ENCODE measurements at regions not wholly inside any gene's neighbourhood (a gene's known extent, or its start where the extent isn't known, plus 50 kb on each side); places are given as distances from the start of the nearest gene placed in this dataset.

DNA sequence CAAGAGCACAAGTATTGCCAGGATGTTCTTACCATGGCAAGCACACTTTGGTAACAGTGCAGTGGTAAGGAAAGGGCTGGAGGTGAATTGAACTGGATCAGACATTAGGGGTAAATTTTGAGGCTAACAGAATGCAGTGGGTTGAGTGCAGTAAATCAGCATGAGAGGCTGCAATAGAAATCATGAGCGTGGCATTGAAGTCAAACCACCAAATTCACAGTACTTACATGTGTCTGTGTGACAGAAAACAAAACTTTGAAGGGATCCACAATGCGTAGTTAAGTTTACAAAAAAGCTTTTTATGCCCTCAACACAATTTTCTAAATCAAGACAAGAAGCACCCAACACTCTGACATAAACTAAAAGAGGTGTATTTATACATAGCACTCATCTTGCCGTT, 428.0 kb upstream of the ARHGEF26 start:
- Histone ChIP-seq H3K4me1 (ENCODE audit: control insufficient read depth, insufficient read depth, low read length) (no peaks in the 10 kb centered on the region), H3K27ac (ENCODE audit: low read length) (no peak overlapping the region), H3K4me3 (ENCODE audit: low read length) (no peak overlapping the region), H3K9me3 (replicated peaks; ENCODE audit: control insufficient read depth, low read depth, low read length) (no peaks in the 10 kb centered on the region), H3K27me3 (ENCODE audit: control insufficient read depth, insufficient read depth, low read length) (no peaks in the 10 kb centered on the region), H3K36me3 (ENCODE audit: control insufficient read depth, insufficient read depth, low read length) (no peaks in the 10 kb centered on the region)
- WGBS (ENCODE audit: insufficient coverage): no CpG with 5 or more reads among the region's 3 CpGs
- no peak for DNase-seq

DNA sequence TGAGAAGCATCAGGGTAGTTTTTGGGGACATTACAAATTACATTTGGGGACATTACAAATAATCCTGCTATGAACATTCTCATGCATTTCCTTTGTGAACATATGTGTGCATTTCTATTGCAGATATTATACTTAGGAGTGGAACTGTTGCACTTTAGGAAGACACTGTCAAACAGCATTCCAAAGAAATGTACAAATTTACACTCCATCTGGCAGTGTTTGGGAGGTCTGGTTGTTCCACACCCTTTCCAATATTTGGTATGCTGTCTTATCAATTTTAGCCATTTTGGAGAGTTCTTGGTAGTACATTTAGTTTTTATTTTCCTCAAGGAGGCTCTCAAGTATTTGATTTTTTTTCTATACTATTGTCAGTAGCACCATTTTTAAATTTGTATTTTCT, 419.1 kb upstream of the ARHGEF26 start:
- H3K27ac ChIP-seq (ENCODE audit: low read length): no peak overlapping the region
- H3K27me3 ChIP-seq (ENCODE audit: control insufficient read depth, insufficient read depth, low read length): no peaks in the 10 kb centered on the region
- no peaks in the 10 kb centered on the region for H3K36me3 ChIP-seq (ENCODE audit: control insufficient read depth, insufficient read depth, low read length)
- no peak for DNase-seq
- H3K9me3 ChIP-seq (replicated peaks; ENCODE audit: control insufficient read depth, low read depth, low read length): no peaks in the 10 kb centered on the region
- H3K4me1 ChIP-seq (ENCODE audit: control insufficient read depth, insufficient read depth, low read length): no peaks in the 10 kb centered on the region
- no peak overlapping the region for H3K4me3 ChIP-seq (ENCODE audit: low read length)

DNA sequence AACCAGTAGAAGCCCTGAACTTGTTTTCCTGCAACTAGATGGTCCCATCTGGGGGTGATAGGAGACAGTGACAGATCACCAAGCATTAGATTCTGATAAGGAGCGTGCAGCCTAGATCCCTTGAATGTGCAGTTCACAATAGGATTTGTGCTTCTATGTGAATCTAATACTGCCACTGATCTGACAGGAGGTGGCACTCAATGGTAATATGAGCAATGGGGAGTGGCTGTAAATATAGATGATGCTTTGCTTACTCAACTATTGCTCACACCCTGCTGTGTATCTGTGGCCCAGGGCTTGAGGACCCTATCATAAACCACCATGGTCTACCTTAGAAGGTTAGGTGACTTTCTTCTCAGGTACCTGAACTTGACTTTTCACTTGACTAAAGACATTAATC, 417.1 kb upstream of the ARHGEF26 start:
- 89% methylated on average over 1 of the region's 1 CpG for WGBS (ENCODE audit: insufficient coverage)
- Histone ChIP-seq H3K4me3 (ENCODE audit: low read length) (no peak overlapping the region), H3K9me3 (replicated peaks; ENCODE audit: control insufficient read depth, low read depth, low read length) (no peaks in the 10 kb centered on the region), H3K27ac (ENCODE audit: low read length) (no peak overlapping the region), H3K36me3 (ENCODE audit: control insufficient read depth, insufficient read depth, low read length) (no peaks in the 10 kb centered on the region), H3K4me1 (ENCODE audit: control insufficient read depth, insufficient read depth, low read length) (no peaks in the 10 kb centered on the region), H3K27me3 (ENCODE audit: control insufficient read depth, insufficient read depth, low read length) (no peaks in the 10 kb centered on the region)
- DNase-seq: no peak

DNA sequence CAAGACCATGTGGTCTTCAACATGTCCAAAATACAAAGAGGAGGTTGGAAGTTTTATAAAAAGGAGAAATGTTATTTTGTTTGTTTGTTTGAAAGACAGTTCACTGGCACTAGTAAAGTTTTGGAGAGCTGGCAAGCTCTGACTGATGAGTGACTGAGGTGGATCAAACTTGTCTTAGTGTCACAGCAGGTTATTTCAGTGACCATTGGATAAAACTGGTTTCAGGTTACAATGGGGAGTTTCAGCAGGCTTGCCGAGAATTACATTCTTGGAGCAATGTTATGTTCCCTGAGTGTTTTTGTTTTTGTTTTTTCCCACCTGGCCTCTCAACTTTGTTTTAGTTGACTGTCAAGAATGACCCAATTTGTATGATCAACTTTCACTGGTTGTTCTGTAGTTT, 414.5 kb upstream of the ARHGEF26 start:
- Histone ChIP-seq H3K36me3 (ENCODE audit: control insufficient read depth, insufficient read depth, low read length) (no peaks in the 10 kb centered on the region), H3K27me3 (ENCODE audit: control insufficient read depth, insufficient read depth, low read length) (no peaks in the 10 kb centered on the region), H3K4me3 (ENCODE audit: low read length) (no peak overlapping the region), H3K27ac (ENCODE audit: low read length) (no peak overlapping the region), H3K9me3 (replicated peaks; ENCODE audit: control insufficient read depth, low read depth, low read length) (no peaks in the 10 kb centered on the region), H3K4me1 (ENCODE audit: control insufficient read depth, insufficient read depth, low read length) (no peaks in the 10 kb centered on the region)
- DNase-seq: no peak
- WGBS (ENCODE audit: insufficient coverage): no CpG with 5 or more reads among the region's 1 CpG

DNA sequence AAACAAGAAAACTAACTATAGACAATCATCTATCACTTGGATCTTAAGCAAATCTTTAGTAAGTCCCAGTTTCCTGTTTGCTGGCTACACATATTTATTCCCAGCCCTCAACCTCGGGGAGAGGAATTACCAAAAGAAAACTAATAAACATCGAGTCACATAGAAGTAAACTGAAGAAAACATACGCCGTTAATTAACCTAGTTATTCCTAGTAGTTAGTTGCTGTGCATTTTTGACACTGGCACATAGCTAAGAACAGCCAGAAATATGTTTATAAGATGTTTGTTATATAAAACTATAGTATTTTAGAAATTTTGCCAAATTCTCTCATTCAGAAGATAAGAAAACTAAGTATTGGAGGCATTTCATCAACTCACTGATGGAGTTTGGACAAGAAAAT, 407.2 kb upstream of the ARHGEF26 start:
- Histone ChIP-seq H3K27me3 (ENCODE audit: control insufficient read depth, insufficient read depth, low read length) (no peaks in the 10 kb centered on the region), H3K4me1 (ENCODE audit: control insufficient read depth, insufficient read depth, low read length) (no peaks in the 10 kb centered on the region), H3K4me3 (ENCODE audit: low read length) (no peak overlapping the region), H3K9me3 (replicated peaks; ENCODE audit: control insufficient read depth, low read depth, low read length) (no peaks in the 10 kb centered on the region), H3K36me3 (ENCODE audit: control insufficient read depth, insufficient read depth, low read length) (no peaks in the 10 kb centered on the region), H3K27ac (ENCODE audit: low read length) (no peak overlapping the region)
- WGBS (ENCODE audit: insufficient coverage): no CpG with 5 or more reads among the region's 4 CpGs
- no peak for DNase-seq

DNA sequence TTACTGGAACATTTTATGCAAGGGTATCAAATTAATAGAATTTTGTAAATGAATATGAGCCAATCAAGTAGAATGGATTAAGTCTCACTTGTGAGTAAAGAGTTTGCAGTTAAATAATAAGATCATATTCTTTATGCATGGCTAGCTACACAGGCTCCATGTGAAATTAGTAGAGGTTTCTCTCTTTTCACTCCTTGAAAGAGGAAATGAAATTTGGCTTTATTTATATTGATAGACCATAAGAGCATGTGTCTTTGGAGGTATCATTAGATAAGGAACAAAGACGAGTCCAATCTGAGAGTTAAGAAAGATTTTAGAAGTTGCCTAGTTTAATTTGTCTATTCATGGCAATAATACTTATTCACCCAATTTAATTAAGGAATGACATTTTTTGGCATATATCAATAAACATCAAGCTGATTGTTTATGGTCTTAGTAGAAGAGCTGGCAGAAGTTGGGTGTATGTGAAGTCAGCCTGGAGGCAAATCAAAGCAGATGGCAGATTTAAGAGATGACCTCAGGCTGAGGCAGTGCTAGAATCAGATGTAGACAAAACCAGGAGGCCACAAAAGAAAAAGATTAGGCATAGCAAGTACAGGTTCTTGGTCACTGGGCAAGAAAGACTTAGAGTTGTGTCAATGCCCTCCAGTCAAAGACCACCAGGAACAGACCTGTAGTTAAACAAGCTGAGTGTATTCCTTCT, 406.5 kb upstream of the ARHGEF26 start:
- H3K27ac ChIP-seq (ENCODE audit: low read length): no peak overlapping the region
- no peak for DNase-seq
- H3K4me1 ChIP-seq (ENCODE audit: control insufficient read depth, insufficient read depth, low read length): no peaks in the 10 kb centered on the region
- WGBS (ENCODE audit: insufficient coverage): no CpG with 5 or more reads among the region's 1 CpG
- no peaks in the 10 kb centered on the region for H3K36me3 ChIP-seq (ENCODE audit: control insufficient read depth, insufficient read depth, low read length)
- no peaks in the 10 kb centered on the region for H3K9me3 ChIP-seq (replicated peaks; ENCODE audit: control insufficient read depth, low read depth, low read length)
- H3K4me3 ChIP-seq (ENCODE audit: low read length): no peak overlapping the region
- H3K27me3 ChIP-seq (ENCODE audit: control insufficient read depth, insufficient read depth, low read length): no peaks in the 10 kb centered on the region

DNA sequence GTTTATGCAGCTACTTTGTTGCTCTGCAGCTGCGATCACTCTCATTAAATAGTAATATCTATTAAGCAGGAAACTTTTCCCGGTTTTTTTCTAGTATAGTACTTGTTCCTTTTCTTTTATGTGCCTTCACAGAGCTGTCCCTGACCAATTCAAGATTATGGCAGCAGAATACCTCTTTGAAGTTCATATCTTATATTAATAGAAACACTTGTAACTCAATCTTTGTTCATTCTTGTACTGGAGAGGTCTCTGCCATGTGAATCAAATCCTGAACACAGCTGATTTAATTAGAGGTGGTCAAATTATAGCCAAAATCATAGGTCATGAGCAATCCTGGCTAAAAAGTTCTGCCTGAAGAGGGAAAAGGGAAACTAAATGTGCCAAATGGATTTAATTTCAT, 399.0 kb upstream of the ARHGEF26 start:
- Histone ChIP-seq H3K27me3 (ENCODE audit: control insufficient read depth, insufficient read depth, low read length) (no peaks in the 10 kb centered on the region), H3K36me3 (ENCODE audit: control insufficient read depth, insufficient read depth, low read length) (no peaks in the 10 kb centered on the region), H3K4me1 (ENCODE audit: control insufficient read depth, insufficient read depth, low read length) (no peaks in the 10 kb centered on the region), H3K9me3 (replicated peaks; ENCODE audit: control insufficient read depth, low read depth, low read length) (no peaks in the 10 kb centered on the region), H3K27ac (ENCODE audit: low read length) (no peak overlapping the region), H3K4me3 (ENCODE audit: low read length) (no peak overlapping the region)
- no CpG with 5 or more reads among the region's 2 CpGs for WGBS (ENCODE audit: insufficient coverage)
- no peak for DNase-seq

DNA sequence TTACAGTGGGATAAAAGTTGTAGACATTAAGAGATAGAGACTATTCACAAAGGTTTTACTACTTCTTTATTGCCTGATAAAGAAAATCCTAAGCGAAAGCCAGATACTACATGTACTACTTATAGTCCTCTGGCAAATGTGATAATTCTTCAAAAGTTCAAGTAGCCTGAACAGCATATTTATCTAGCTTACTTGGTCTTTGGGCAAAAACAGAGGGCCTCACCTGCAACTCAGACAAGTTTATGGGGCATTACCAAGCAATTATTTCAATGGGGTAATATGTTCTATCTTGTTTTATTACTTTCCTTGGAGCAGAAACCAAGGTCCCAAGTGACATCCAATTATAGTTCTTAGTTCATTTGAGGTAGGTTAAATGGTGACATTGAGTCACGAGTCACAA, 390.1 kb upstream of the ARHGEF26 start:
- no peaks in the 10 kb centered on the region for H3K36me3 ChIP-seq (ENCODE audit: control insufficient read depth, insufficient read depth, low read length)
- no peak overlapping the region for H3K27ac ChIP-seq (ENCODE audit: low read length)
- no peaks in the 10 kb centered on the region for H3K4me1 ChIP-seq (ENCODE audit: control insufficient read depth, insufficient read depth, low read length)
- H3K4me3 ChIP-seq (ENCODE audit: low read length): no peak overlapping the region
- H3K9me3 ChIP-seq (replicated peaks; ENCODE audit: control insufficient read depth, low read depth, low read length): no peaks in the 10 kb centered on the region
- no CpG with 5 or more reads among the region's 2 CpGs for WGBS (ENCODE audit: insufficient coverage)
- H3K27me3 ChIP-seq (ENCODE audit: control insufficient read depth, insufficient read depth, low read length): no peaks in the 10 kb centered on the region
- DNase-seq: no peak

DNA sequence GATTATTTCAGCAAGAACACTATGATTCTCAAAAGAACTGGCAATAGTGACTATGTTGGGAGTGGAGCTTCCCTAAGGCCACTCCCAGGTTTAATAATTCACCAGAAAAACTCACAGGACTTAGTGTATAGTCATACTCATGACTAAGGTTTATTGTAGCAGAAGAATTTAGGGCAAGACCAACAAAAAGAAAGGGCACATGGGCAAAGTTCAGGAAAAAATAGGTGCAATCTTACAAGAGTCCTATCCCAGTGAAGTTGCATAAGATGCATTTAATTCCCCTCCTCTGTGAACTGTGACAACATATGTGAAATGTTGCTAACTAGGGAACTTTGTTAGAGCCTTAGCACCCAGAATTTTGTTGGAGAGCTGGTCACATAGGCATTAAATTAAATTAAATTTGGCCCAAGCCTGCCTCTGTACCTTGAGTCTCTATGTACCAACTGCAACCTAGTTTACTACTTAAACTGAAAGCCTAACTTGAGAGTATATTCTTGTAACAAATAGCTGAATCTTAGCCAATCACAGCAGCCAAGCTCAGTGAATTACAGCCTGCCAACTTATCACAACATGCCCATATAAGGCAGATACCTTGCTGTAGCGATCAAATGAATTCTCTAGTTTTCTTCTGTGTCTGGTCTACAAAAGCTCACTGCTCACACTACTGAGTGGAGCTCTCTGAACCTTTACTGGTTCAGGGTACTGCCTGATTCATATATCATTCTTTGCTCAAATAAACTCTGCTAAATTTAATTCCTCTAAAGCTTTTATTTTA, 386.2 kb upstream of the ARHGEF26 start:
- Histone ChIP-seq H3K36me3 (ENCODE audit: control insufficient read depth, insufficient read depth, low read length) (no peaks in the 10 kb centered on the region), H3K27me3 (ENCODE audit: control insufficient read depth, insufficient read depth, low read length) (no peaks in the 10 kb centered on the region), H3K27ac (ENCODE audit: low read length) (no peak overlapping the region), H3K4me3 (ENCODE audit: low read length) (no peak overlapping the region), H3K4me1 (ENCODE audit: control insufficient read depth, insufficient read depth, low read length) (no peaks in the 10 kb centered on the region), H3K9me3 (replicated peaks; ENCODE audit: control insufficient read depth, low read depth, low read length) (no peaks in the 10 kb centered on the region)
- 89% methylated on average over 1 of the region's 1 CpG for WGBS (ENCODE audit: insufficient coverage)
- no peak for DNase-seq

DNA sequence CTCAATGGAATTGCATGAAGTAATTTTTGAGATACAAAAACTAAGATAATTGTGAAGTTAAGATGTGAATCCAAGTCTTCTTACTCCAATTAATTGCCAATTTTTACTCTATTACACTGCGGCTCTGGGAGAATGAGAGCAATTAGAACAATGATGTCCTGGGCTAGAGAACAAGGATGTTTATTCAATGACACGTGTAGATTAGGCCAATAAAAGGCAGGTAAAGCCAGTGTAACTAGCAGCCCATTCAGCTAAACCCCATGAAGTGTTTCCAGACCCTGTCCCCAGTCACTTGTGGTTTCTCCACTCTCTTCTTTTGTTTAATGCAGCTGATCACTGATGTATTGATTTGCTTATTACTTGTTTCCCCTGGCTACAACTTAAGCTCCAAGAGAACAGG, 381.1 kb upstream of the ARHGEF26 start:
- Histone ChIP-seq H3K4me3 (ENCODE audit: low read length) (no peak overlapping the region), H3K36me3 (ENCODE audit: control insufficient read depth, insufficient read depth, low read length) (no peaks in the 10 kb centered on the region), H3K27me3 (ENCODE audit: control insufficient read depth, insufficient read depth, low read length) (no peaks in the 10 kb centered on the region), H3K4me1 (ENCODE audit: control insufficient read depth, insufficient read depth, low read length) (no peaks in the 10 kb centered on the region), H3K27ac (ENCODE audit: low read length) (no peak overlapping the region), H3K9me3 (replicated peaks; ENCODE audit: control insufficient read depth, low read depth, low read length) (no peaks in the 10 kb centered on the region)
- 20% methylated on average over 1 of the region's 2 CpGs for WGBS (ENCODE audit: insufficient coverage)
- no peak for DNase-seq
